C4-2B (cell line): ENCODE measurements at regions not wholly inside any gene's neighbourhood (a gene's known extent, or its start where the extent isn't known, plus 50 kb on each side); places are given as distances from the start of the nearest gene placed in this dataset.

Source experiments
- CTCF ChIP-seq: fragments of 450-650 bp; conservative IDR thresholded peaks from 2 replicates; pipeline ENCODE4 v1.5.1; 2017; ENCODE audit warnings: mild to moderate bottlenecking
- ZFX ChIP-seq: fragments of 450-650 bp; IDR thresholded peaks from 2 replicates; pipeline ENCODE4 v1.6.1; 2017

- TF ChIP-seq CTCF, result no peak
- TF ChIP-seq ZFX, result no peak
Measured at GRCh38 chr9:135344915-135345500, 134.6 kb upstream of the PPP1R26 start.
